ENCODE measurements at regions not wholly inside any gene's neighbourhood (a gene's known extent, or its start where the extent isn't known, plus 50 kb on each side); places are given as distances from the start of the nearest gene placed in this dataset.
"Not testable (repeated sequence)": the region's sequence is repeated elsewhere in the genome, so short reads cannot be mapped to it uniquely, and the experiment has no call there.

GRCh38 chr5:164224772-164225171, 719.4 kb downstream of the MAT2B start:
- DNase-seq = no peak

GRCh38 chr5:164230341-164230740, 724.9 kb downstream of the MAT2B start:
- DNase-seq = no peak

GRCh38 chr5:164233791-164234190, 728.4 kb downstream of the MAT2B start:
- DNase-seq = no peak

- DNase-seq = no peak
These were observed 728.9 kb downstream of the MAT2B start for GRCh38 chr5:164234321-164234720.

- DNase-seq = no peak
These were observed 730.0 kb downstream of the MAT2B start for GRCh38 chr5:164235300-164235891.

GRCh38 chr5:164237486-164237885, 732.1 kb downstream of the MAT2B start:
- DNase-seq = no peak

- not testable (repeated sequence) for DNase-seq
These were observed 746.4 kb downstream of the MAT2B start for GRCh38 chr5:164251781-164252180.

- no peak for DNase-seq
These were observed 748.3 kb downstream of the MAT2B start for GRCh38 chr5:164253764-164254163.

GRCh38 chr5:164255598-164256213, 750.3 kb downstream of the MAT2B start:
- DNase-seq = no peak

GRCh38 chr5:164256351-164256750, 750.9 kb downstream of the MAT2B start:
- DNase-seq = no peak

- DNase-seq = no peak
These were observed 751.5 kb downstream of the MAT2B start for GRCh38 chr5:164256954-164257353.

GRCh38 chr5:164265566-164265965, 760.1 kb downstream of the MAT2B start:
- DNase-seq = no peak

- no peak for DNase-seq
These were observed 761.2 kb downstream of the MAT2B start for GRCh38 chr5:164266571-164266970.

GRCh38 chr5:164277720-164278119, 772.3 kb downstream of the MAT2B start:
- DNase-seq = no peak

- DNase-seq = no peak
These were observed 784.1 kb downstream of the MAT2B start for GRCh38 chr5:164289526-164289925.

- DNase-seq = no peak
These were observed 791.2 kb downstream of the MAT2B start for GRCh38 chr5:164296603-164297080.

- DNase-seq = no peak
These were observed 792.7 kb downstream of the MAT2B start for GRCh38 chr5:164298165-164298564.

GRCh38 chr5:164300295-164300694, 794.9 kb downstream of the MAT2B start:
- no peak for DNase-seq

- DNase-seq = no peak
These were observed 795.7 kb downstream of the MAT2B start for GRCh38 chr5:164301136-164301535.

- no peak for DNase-seq
These were observed 796.3 kb downstream of the MAT2B start for GRCh38 chr5:164301708-164302107.

- no peak for DNase-seq
These were observed 797.3 kb downstream of the MAT2B start for GRCh38 chr5:164302533-164303235.

GRCh38 chr5:164303646-164304215, 798.3 kb downstream of the MAT2B start:
- DNase-seq = no peak

GRCh38 chr5:164306662-164307061, 801.2 kb downstream of the MAT2B start:
- DNase-seq = no peak

- DNase-seq = no peak
These were observed 807.4 kb downstream of the MAT2B start for GRCh38 chr5:164312801-164313200.
